ENCODE measurements at regions not wholly inside any gene's neighbourhood (a gene's known extent, or its start where the extent isn't known, plus 50 kb on each side); places are given as distances from the start of the nearest gene placed in this dataset.
"Not testable (repeated sequence)": the region's sequence is repeated elsewhere in the genome, so short reads cannot be mapped to it uniquely, and the experiment has no call there.

DNA sequence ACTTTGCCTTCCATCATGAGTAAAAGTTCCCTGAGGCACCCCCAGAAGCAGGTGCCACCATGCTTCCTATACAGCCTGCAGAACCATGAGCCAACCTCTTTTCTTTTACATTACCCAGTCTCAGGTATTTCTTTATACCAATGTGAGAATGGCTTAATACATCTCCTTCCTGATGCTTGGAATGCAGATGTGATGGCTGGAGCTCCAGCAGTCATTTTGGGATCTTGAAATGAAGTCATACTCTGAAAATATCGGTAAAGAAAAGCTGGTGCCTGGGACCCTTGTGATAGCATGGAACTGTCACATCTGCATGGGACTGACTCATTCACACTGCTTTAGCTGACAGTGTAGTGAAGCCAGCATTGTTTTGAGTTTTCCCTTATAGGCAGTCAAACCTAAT, 634.5 kb upstream of the NRP1 start:
- TF ChIP-seq, protein P1, sequence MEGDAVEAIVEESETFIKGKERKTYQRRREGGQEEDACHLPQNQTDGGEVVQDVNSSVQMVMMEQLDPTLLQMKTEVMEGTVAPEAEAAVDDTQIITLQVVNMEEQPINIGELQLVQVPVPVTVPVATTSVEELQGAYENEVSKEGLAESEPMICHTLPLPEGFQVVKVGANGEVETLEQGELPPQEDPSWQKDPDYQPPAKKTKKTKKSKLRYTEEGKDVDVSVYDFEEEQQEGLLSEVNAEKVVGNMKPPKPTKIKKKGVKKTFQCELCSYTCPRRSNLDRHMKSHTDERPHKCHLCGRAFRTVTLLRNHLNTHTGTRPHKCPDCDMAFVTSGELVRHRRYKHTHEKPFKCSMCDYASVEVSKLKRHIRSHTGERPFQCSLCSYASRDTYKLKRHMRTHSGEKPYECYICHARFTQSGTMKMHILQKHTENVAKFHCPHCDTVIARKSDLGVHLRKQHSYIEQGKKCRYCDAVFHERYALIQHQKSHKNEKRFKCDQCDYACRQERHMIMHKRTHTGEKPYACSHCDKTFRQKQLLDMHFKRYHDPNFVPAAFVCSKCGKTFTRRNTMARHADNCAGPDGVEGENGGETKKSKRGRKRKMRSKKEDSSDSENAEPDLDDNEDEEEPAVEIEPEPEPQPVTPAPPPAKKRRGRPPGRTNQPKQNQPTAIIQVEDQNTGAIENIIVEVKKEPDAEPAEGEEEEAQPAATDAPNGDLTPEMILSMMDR (IDR thresholded peaks at IDR 0.05) = no peak
- Histone ChIP-seq H3K36me3 (ENCODE audit: low read depth) (no peaks in the 10 kb centered on the region), H3K9me3 (no peaks in the 10 kb centered on the region), H3K4me3 (no peak overlapping the region), H3K4me1 (ENCODE audit: low read depth) (no peaks in the 10 kb centered on the region)
- intact Hi-C loops (cut with DNase I, micrococcal nuclease) = no loop called here
- ATAC-seq (no peak), DNase-seq (no peak)

DNA sequence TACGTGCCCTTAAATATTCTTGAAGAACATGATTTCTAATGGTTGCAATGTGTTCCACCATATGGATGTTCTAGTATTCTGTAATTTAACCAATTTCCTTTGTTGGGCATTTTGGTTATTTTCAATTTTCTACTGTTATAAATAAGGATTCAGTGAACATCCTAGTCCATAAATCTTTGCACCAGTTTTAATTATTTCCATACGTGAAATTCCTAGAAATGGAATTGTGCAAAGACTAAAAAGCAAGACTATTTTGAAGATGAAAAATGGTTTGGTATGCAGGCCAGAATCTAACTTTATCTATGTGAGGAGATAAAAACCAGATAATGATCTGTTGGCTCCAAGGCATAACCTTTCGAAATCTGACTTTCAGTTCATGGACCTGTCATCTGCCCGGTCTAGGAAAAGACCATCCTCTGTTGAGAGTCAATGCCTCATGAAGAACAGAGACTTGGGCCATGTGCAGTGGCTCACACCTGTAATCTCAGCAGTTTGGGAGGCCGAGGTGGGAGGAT, 633.2 kb upstream of the NRP1 start:
- H3K36me3 ChIP-seq (ENCODE audit: low read depth) = no peaks in the 10 kb centered on the region
- TF ChIP-seq, protein P1 (IDR thresholded peaks at IDR 0.05) = no peak
- DNase-seq (no peak), ATAC-seq (no peak)
- H3K9me3 ChIP-seq = no peaks in the 10 kb centered on the region
- intact Hi-C loops (cut with DNase I, micrococcal nuclease) = no loop called here
- H3K4me1 ChIP-seq (ENCODE audit: low read depth) = no peaks in the 10 kb centered on the region
- no peak overlapping the region for H3K4me3 ChIP-seq

DNA sequence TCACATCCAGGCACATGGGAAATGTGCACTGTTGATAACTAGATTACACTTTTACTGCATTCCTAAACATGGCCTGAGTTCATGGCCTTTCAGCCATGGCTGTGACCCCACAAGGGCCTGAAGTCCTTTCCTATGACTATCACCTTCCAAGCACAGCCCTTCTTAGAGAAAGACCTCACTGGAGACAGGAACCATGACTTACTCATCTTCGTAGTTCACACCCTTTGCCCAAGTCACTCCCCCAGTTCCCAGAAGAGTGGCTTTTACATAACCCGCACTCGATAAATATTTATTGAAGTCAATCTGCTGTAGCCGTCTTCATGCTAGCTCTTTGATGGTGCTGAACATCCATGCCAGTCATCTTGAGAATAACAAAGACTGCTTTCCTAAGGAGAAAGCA, 632.5 kb upstream of the NRP1 start:
- intact Hi-C loops (cut with DNase I, micrococcal nuclease) = no loop called here
- TF ChIP-seq, protein P1 (IDR thresholded peaks at IDR 0.05) = no peak
- Histone ChIP-seq H3K9me3 (no peaks in the 10 kb centered on the region), H3K4me3 (no peak overlapping the region), H3K4me1 (ENCODE audit: low read depth) (no peaks in the 10 kb centered on the region), H3K36me3 (ENCODE audit: low read depth) (no peaks in the 10 kb centered on the region)
- no peak for DNase-seq
- no peak for ATAC-seq

DNA sequence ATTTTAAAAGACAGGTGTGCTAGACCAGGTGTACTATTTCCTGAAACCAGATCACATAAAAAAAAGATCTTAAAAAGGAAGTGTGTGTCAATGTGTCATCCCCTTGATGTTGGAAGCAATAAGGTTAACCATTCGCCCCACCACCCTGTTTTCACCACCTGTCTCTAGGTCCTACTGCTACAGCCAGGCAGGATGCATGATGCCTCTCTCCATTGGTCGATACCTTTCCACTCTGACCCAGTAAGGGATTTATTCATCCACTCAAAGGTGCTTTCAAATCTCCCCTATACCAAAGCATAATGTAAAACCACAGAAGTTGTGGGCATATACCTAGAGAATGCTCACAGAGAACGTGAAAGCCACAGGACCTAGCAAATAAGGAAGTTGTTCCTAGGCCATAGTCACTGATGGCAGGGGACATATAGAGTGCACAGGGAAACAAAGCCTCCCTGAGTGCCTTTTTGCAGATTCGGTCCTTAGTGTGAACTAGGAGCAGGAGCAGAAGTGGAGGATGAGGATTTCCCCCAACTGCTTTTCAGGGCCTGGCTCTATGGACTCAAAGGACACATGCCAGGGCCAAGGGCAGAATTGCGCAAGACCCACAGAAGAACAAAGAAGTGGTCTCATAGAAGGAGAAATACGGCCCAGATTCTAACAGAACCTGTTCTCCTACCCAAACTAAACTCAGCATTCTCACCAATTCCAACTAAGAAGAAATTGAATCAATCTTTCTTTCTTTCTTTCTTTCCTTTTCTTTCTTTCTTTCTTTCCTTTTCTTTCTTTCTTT, 631.5 kb upstream of the NRP1 start:
- TF ChIP-seq, protein P1 (IDR thresholded peaks at IDR 0.05) = no peak
- Histone ChIP-seq H3K9me3 (no peaks in the 10 kb centered on the region), H3K4me1 (ENCODE audit: low read depth) (no peaks in the 10 kb centered on the region), H3K36me3 (ENCODE audit: low read depth) (no peaks in the 10 kb centered on the region), H3K4me3 (no peak overlapping the region)
- intact Hi-C loops (cut with DNase I, micrococcal nuclease) = no loop called here
- ATAC-seq (no peak), DNase-seq (no peak)

DNA sequence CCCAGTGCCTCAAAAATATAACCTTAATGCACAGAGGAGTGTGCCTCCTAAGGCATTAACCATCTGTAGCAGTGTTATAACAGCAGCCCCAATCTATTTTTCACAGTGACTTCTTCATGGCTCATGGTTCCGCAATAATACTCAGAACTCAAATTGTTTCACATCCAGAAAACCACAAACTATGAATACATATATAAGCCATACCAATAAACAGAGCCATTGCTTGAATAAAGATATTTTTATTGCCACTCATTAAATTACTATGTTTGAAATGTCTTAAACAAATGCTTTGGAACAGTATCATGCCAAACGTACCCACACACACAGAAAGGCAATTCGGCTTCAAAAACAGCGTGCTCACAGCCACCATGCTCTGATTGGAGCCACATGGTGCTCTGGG, 629.3 kb upstream of the NRP1 start:
- no peaks in the 10 kb centered on the region for H3K36me3 ChIP-seq (ENCODE audit: low read depth)
- no peaks in the 10 kb centered on the region for H3K9me3 ChIP-seq
- intact Hi-C loops (cut with DNase I, micrococcal nuclease) = no loop called here
- no peak overlapping the region for H3K4me3 ChIP-seq
- no peaks in the 10 kb centered on the region for H3K4me1 ChIP-seq (ENCODE audit: low read depth)
- no peak for DNase-seq
- no peak for ATAC-seq
- TF ChIP-seq, protein P1 (IDR thresholded peaks at IDR 0.05) = no peak

DNA sequence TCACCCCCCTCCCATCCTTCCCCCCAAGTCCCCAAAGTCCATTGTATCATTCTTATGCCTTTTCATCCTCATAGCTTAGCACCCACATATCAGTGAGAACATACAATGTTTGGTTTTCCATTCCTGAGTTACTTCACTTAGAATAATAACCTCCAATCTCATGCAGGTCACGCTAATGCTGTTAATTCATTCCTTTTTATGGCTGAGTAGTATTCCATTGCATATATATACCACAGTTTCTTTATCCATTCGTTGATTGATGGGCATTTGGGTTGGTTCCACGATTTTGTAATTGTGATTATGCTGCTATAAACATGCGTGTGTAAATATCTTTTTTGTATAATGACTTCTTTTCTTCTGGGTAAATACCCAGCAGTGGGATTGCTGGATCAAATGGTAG, 621.9 kb upstream of the NRP1 start:
- H3K4me1 ChIP-seq (ENCODE audit: low read depth); ATAC-seq; H3K9me3 ChIP-seq; H3K4me3 ChIP-seq; H3K36me3 ChIP-seq (ENCODE audit: low read depth); DNase-seq; intact Hi-C loops (cut with DNase I, micrococcal nuclease): not testable (repeated sequence)

All from mucosa of descending colon (tissue), 3 donors.